A549 (cell line): ENCODE measurements at regions not wholly inside any gene's neighbourhood (a gene's known extent, or its start where the extent isn't known, plus 50 kb on each side); places are given as distances from the start of the nearest gene placed in this dataset.

Experiments
- CTCF ChIP-seq: fragments of >200 bp; sonication (Bioruptor Twin); formaldehyde crosslinking; IDR thresholded peaks from 3 replicates; pipeline ENCODE4 v1.5.1; 2016
- E2F6 ChIP-seq: IDR thresholded peaks from 2 replicates; pipeline ENCODE4 v1.6.1; 2012; ENCODE audit warnings: low read depth, borderline replicate concordance
- ELK1 ChIP-seq: fragments of 150-350 bp; IDR thresholded peaks from 2 replicates; pipeline ENCODE4 v1.6.1; 2014; ENCODE audit warnings: low read depth, mild to moderate bottlenecking, low read length
- EP300 ChIP-seq, 2 experiments: fragments of >200 bp; sonication (Bioruptor Twin); formaldehyde crosslinking; IDR thresholded peaks; 2 replicates in 1 of 2; 3 replicates in 1 of 2; pipeline ENCODE4 v1.6.1; 2016 to 2017
- JUN ChIP-seq, 2 experiments: fragments of >200 bp; sonication (Bioruptor Twin); formaldehyde crosslinking; IDR thresholded peaks; 2 replicates in 1 of 2; 3 replicates in 1 of 2; pipeline ENCODE4 v1.6.1; 2016 to 2017
- USF2 ChIP-seq: fragments of 450-650 bp; IDR thresholded peaks from 2 replicates; pipeline ENCODE4 v1.6.1; 2014; ENCODE audit warnings: antibody characterized with exemption
- ZSCAN20 ChIP-seq: fragments of 250-450 bp; sonication (Bioruptor Pico); IDR thresholded peaks from 2 replicates; pipeline ENCODE4 v1.8.0; 2022; ENCODE audit warnings: mild to moderate bottlenecking, moderate library complexity

- TF ChIP-seq ZSCAN20 = no peak
- TF ChIP-seq CTCF = no peak
- no peak for TF ChIP-seq ELK1
- no peak for TF ChIP-seq USF2
- TF ChIP-seq EP300 (IDR thresholded peaks at IDR 0.05) = no peak
- TF ChIP-seq E2F6 = no peak
- no peak for TF ChIP-seq JUN (IDR thresholded peaks at IDR 0.05)
Measured at GRCh38 chr9:3161912-3162311, 318.0 kb upstream of the PUM3 start.
